Neural cell (in vitro differentiated cells): ENCODE measurements at regions not wholly inside any gene's neighbourhood (a gene's known extent, or its start where the extent isn't known, plus 50 kb on each side); places are given as distances from the start of the nearest gene placed in this dataset.

ENCODE experiments used
- H2AFZ ChIP-seq: fragments of 200-600, 300-800 bp; sonication (generic), shearing (Covaris generic); 2 replicates; pipeline ENCODE4 v1.6.0; 2014; ENCODE audit warnings: low read depth, mild to moderate bottlenecking, antibody characterized with exemption, low read length, moderate library complexity
- H3F3A ChIP-seq: fragments of 200-600 bp; shearing (Covaris generic); 2 replicates; pipeline ENCODE4 v1.6.1; 2016; ENCODE audit warnings: mild to moderate bottlenecking, moderate library complexity, mixed read lengths, antibody characterized with exemption, low read length; ENCODE audit not compliant: insufficient read depth, poor library complexity, severe bottlenecking
- H3K27ac ChIP-seq: fragments of 200-600, 300-800 bp; sonication (generic), shearing (Covaris generic); 2 replicates; pipeline ENCODE4 v1.5.1; 2014; ENCODE audit warnings: mild to moderate bottlenecking, low read length, moderate library complexity
- H3K27me3 ChIP-seq: fragments of 300-800, 200-600 bp; sonication (generic), shearing (Covaris generic); 2 replicates; pipeline ENCODE4 v1.6.0; 2014; ENCODE audit warnings: mild to moderate bottlenecking, low read depth, low read length, moderate library complexity; ENCODE audit not compliant: insufficient read depth
- H3K36me3 ChIP-seq: fragments of 300-800, 200-600 bp; sonication (generic), shearing (Covaris generic); 2 replicates; pipeline ENCODE4 v1.5.1; 2014; ENCODE audit warnings: mild to moderate bottlenecking, antibody characterized with exemption, low read length, moderate library complexity; ENCODE audit not compliant: insufficient read depth
- H3K4me2 ChIP-seq: fragments of 300-800, 200-600 bp; sonication (generic), shearing (Covaris generic); 2 replicates; pipeline ENCODE4 v1.6.0; 2014; ENCODE audit warnings: mild to moderate bottlenecking, low read length
- H3K4me3 ChIP-seq: fragments of 300-800, 200-600 bp; sonication (generic), shearing (Covaris generic); 2 replicates; pipeline ENCODE4 v1.5.1; 2014; ENCODE audit warnings: mild to moderate bottlenecking, low read length, moderate library complexity
- H3K79me2 ChIP-seq: fragments of 200-600 bp; shearing (Covaris generic); replicated peaks from 2 replicates; pipeline ENCODE4 v1.6.0; 2014; ENCODE audit warnings: mild to moderate bottlenecking, low read length, moderate library complexity; ENCODE audit not compliant: insufficient read depth
- H3K9ac ChIP-seq: fragments of 300-800, 200-600 bp; sonication (generic), shearing (Covaris generic); 2 replicates; pipeline ENCODE4 v1.6.1; 2016; ENCODE audit warnings: mild to moderate bottlenecking, low read length, mixed read lengths
- H3K9me2 ChIP-seq: fragments of 200-600 bp; shearing (Covaris generic); 2 replicates; pipeline ENCODE4 v1.6.1; 2016; ENCODE audit warnings: mild to moderate bottlenecking, low read length, mixed read lengths; ENCODE audit not compliant: insufficient read depth
- H3K9me3 ChIP-seq: fragments of 200-600, 300-800 bp; sonication (generic), shearing (Covaris generic); 2 replicates; pipeline ENCODE4 v1.6.1; 2016; ENCODE audit warnings: mild to moderate bottlenecking, mixed run types, low read length, moderate library complexity, mixed read lengths
- H4K20me1 ChIP-seq: fragments of 200-600 bp; shearing (Covaris generic); 2 replicates; pipeline ENCODE4 v1.6.1; 2016; ENCODE audit warnings: mild to moderate bottlenecking, mixed run types; ENCODE audit not compliant: insufficient read depth
- EP300 ChIP-seq: fragments of 450-650 bp; conservative IDR thresholded peaks from 2 replicates; pipeline ENCODE4 v1.6.1; 2014; ENCODE audit warnings: antibody characterized with exemption, mild to moderate bottlenecking, moderate library complexity; ENCODE audit not compliant: poor library complexity, severe bottlenecking
- EZH2 ChIP-seq: fragments of 200-600, 300-800 bp; shearing (Covaris generic), sonication (generic); IDR thresholded peaks from 2 replicates; pipeline ENCODE4 v1.6.1; 2014; ENCODE audit warnings: antibody characterized with exemption, low read length, borderline replicate concordance, mild to moderate bottlenecking; ENCODE audit not compliant: insufficient read depth, poor library complexity, severe bottlenecking
- MXI1 ChIP-seq: fragments of 450-650 bp; conservative IDR thresholded peaks from 2 replicates; pipeline ENCODE4 v1.6.1; 2014; ENCODE audit warnings: antibody characterized with exemption, mild to moderate bottlenecking; ENCODE audit not compliant: poor library complexity, severe bottlenecking
- POLR2AphosphoS5 ChIP-seq: IDR thresholded peaks from 2 replicates; pipeline ENCODE4 v1.6.1; 2012
- RAD21 ChIP-seq: fragments of 450-650 bp; conservative IDR thresholded peaks from 2 replicates; pipeline ENCODE4 v1.6.1; 2014; ENCODE audit warnings: antibody characterized with exemption, mild to moderate bottlenecking, moderate library complexity
- REST ChIP-seq: IDR thresholded peaks from 2 replicates; pipeline ENCODE4 v1.6.1; 2012; ENCODE audit warnings: borderline replicate concordance
- SMC3 ChIP-seq: fragments of 450-650 bp; conservative IDR thresholded peaks from 2 replicates; pipeline ENCODE4 v1.6.1; 2014; ENCODE audit warnings: antibody characterized with exemption, mild to moderate bottlenecking, moderate library complexity; ENCODE audit not compliant: poor library complexity
- TAF1 ChIP-seq: IDR thresholded peaks from 2 replicates; pipeline ENCODE4 v1.6.1; 2012; ENCODE audit warnings: low read depth

DNA sequence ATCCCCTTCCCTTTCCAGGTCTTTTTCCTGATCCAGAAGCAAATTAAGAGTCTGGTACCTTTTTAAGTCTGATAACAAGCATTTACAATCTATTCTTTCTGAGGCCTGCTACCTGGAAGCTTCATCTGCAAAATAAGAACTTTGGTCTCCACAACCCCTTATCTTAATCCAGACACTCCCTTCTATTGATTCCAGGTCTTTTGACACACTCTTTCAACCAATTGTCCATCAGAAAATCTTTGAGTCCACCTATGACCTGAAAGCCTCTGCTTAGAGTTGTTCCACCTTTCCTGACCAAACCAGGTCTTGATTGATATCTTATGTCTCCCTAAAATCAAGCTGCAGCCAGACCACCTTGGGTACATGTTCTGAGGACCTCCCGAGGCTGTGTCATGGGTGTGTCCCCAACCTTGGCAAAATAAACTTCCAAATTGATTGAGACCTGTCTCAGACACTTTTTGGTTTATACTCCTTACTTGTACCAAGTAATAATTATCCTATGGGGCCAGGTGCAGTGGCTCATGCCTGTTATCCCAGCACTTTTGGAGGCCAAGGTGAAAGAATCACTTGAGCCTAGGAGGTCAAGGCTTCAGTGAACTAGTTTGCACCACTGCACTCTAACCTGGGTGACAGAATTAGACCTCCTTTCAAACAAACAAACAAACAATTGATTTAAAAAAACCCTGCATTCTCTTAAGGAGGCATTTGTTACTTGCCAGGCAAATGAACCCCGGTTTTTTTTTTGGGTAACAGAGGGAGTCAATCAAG is 126.1 kb downstream of the MAP3K21 start:
- no peaks in the 10 kb centered on the region for H3K9me3 ChIP-seq
- H3K36me3 ChIP-seq, result no peaks in the 10 kb centered on the region
- H3K79me2 ChIP-seq, result no peaks in the 10 kb centered on the region
- no peak overlapping the region for H3K4me3 ChIP-seq
- no peaks in the 10 kb centered on the region for H3K9me2 ChIP-seq
- no peak overlapping the region for H3K4me2 ChIP-seq
- H2AFZ ChIP-seq, result no peak overlapping the region
- no peak overlapping the region for H3K27ac ChIP-seq
- no peaks in the 10 kb centered on the region for H4K20me1 ChIP-seq
- no peaks in the 10 kb centered on the region for H3F3A ChIP-seq
- no peak for TF ChIP-seq REST
- no peak for TF ChIP-seq EZH2
- no peak for TF ChIP-seq MXI1
- no peak for TF ChIP-seq POLR2AphosphoS5
- TF ChIP-seq SMC3, result no peak
- TF ChIP-seq TAF1, result no peak
- H3K27me3 ChIP-seq, result no peaks in the 10 kb centered on the region
- no peak overlapping the region for H3K9ac ChIP-seq

DNA sequence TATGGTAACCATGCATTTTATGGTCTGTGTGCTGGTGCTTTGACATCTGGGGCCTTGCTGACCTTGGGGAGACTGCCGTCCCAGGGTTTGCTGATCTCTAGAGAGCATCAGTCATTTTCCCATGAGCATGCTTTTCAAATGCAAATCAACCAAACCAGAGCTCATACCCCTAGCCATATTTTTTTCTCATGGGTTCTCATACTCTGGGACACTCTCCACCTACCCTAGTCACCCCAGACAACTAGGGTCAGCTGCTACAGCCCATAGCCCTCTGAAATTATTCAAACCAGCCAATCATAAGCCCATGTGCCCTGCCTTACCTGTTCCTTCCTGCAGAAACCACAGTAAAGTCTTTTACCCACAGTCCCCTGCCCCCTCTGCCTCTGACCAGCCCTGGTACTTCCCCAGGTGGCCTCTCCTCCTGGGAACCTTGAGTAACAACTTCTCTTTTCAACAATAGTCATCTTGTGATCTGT is 132.0 kb downstream of the MAP3K21 start:
- no peaks in the 10 kb centered on the region for H3K79me2 ChIP-seq
- no peaks in the 10 kb centered on the region for H3K9me2 ChIP-seq
- H3K27ac ChIP-seq, result no peak overlapping the region
- H3K36me3 ChIP-seq, result no peaks in the 10 kb centered on the region
- H3F3A ChIP-seq, result no peaks in the 10 kb centered on the region
- no peak overlapping the region for H3K9ac ChIP-seq
- no peaks in the 10 kb centered on the region for H3K9me3 ChIP-seq
- no peak overlapping the region for H3K4me2 ChIP-seq
- no peaks in the 10 kb centered on the region for H4K20me1 ChIP-seq
- H3K4me3 ChIP-seq, result no peak overlapping the region
- H3K27me3 ChIP-seq, result no peaks in the 10 kb centered on the region
- no peak for TF ChIP-seq REST
- TF ChIP-seq POLR2AphosphoS5, result no peak
- no peak overlapping the region for H2AFZ ChIP-seq

GRCh38 chr1:233459968-233460367 is 132.4 kb downstream of the MAP3K21 start:
- H3K36me3 ChIP-seq, result no peaks in the 10 kb centered on the region
- H3K4me2 ChIP-seq, result no peak overlapping the region
- H3K79me2 ChIP-seq, result no peaks in the 10 kb centered on the region
- no peak overlapping the region for H3K9ac ChIP-seq
- H4K20me1 ChIP-seq, result no peaks in the 10 kb centered on the region
- no peak overlapping the region for H3K4me3 ChIP-seq
- H3K27ac ChIP-seq, result no peak overlapping the region
- no peaks in the 10 kb centered on the region for H3K27me3 ChIP-seq
- H3F3A ChIP-seq, result no peaks in the 10 kb centered on the region
- H3K9me2 ChIP-seq, result no peaks in the 10 kb centered on the region
- H2AFZ ChIP-seq, result no peak overlapping the region
- H3K9me3 ChIP-seq, result no peaks in the 10 kb centered on the region
- TF ChIP-seq REST (no peak), POLR2AphosphoS5 (no peak), TAF1 (no peak), SMC3 (no peak), EZH2 (no peak), MXI1 (no peak), EP300 (no peak), RAD21 (no peak)
